NCI-H2107 (cell line): ENCODE measurements at regions not wholly inside any gene's neighbourhood (a gene's known extent, or its start where the extent isn't known, plus 50 kb on each side); places are given as distances from the start of the nearest gene placed in this dataset.
"Not testable (repeated sequence)": the region's sequence is repeated elsewhere in the genome, so short reads cannot be mapped to it uniquely, and the experiment has no call there.

Experiments
- DNase-seq: peaks from one replicate; lab custom pipeline; 2025; lab: John Stamatoyannopoulos, UW

DNA sequence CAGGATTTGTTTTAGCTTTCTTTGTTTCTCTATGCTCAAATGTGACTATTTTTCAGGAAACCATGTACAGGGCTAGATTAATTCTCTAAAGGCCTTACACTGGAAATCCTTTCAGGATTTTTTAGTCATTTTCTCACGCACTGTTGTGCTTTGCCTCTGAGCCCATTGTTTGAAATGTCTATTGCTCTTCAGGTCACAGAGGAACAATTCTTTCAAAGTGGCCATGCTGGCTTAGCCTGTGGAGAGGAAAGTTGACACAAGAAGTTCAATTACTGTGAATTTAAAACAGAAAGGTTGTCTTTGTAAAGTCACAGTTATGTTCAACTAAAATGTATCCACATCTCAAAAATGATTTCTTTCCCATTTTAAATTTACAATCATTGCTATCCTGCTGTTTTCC is 1071.7 kb upstream of the POT1 start:
- no peak for DNase-seq

- no peak for DNase-seq
These were observed 1055.2 kb upstream of the POT1 start for GRCh38 chr7:125984795-125985194.

- no peak for DNase-seq
These were observed 1042.0 kb upstream of the POT1 start for GRCh38 chr7:125971656-125972055.

GRCh38 chr7:125966278-125967048 is 1036.8 kb upstream of the POT1 start:
- no peak for DNase-seq

DNA sequence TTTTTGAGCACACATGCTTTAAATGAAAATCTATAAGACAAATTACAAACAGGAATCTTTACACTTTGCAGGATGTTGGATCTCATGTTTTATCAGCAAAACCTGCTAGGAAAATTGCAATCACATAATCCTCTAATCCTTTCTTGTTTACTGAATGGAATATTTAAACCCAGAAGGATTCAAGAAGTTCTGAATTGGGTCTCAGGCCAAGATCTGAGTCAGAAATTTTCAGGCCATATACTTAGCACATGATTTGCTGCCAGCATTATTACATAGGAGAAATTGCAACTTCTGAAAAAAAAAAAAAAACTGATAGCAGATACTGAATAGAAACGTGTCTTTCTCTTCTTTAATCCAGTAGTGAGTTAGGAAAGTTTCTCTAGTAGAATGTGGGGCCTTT is 1005.3 kb upstream of the POT1 start:
- DNase-seq: no peak

DNA sequence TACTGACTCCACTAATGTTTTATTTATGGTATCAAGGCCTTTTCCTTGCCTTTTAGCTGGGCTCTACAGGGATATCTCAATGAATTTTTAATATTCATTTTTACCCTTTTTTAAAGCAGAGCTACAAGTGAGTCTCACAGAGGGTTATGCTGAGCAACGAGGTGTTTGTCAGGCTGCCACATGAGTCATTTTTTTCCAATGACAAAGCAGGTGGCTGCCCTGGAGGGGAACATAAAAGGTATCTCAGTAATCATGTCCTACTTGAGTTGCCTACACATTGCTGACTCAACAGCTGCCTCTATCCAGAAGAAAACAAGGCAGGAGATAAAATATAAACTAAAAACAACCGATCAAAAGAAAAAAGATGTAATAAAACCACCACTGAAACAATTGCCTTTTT is 1004.9 kb upstream of the POT1 start:
- DNase-seq: peak; percentile 36

DNA sequence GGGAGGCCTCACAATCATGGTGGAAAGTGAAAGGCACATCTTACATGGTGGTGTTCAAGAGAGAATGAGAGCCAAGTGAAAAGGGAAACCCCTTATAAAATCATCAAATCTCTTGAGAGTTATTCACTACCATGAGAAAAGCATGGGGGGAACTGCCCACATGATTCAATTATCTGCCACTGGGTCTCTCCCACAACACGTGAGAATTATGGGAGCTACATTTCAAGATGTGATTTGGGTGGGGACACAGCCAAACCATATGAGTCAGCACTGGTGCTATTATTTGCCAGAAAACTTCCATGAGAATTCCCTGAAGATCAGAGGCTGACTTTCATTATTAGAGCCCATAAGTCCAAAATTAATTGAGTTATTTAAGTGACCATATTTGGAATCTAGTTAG is 1001.2 kb upstream of the POT1 start:
- no peak for DNase-seq

GRCh38 chr7:125927556-125927955 is 997.9 kb upstream of the POT1 start:
- DNase-seq: peak; percentile 41

- DNase-seq: no peak
These were observed 997.0 kb upstream of the POT1 start for GRCh38 chr7:125926621-125927020.

DNA sequence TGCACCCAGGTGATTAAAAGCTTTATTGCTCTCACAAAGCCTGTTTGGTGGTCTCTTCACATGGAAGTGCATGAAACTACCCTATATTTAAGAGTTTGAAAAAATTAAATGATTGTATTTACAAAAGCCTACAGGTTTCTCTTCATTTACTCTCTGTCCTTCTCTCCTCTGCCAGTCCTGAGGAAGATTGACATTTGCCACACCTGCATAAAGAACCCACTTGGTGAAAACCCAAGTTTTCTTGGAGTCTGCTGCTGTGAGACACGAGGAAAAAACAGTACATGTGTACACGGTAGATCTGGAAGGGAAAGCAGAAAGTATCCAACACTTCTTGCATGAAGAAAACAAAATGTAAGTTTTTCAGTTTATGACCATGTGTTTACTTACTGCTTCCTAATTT is 994.4 kb upstream of the POT1 start:
- no peak for DNase-seq

- DNase-seq: not testable (repeated sequence)
These were observed 985.8 kb upstream of the POT1 start for GRCh38 chr7:125915381-125915948.

GRCh38 chr7:125908711-125909110 is 979.1 kb upstream of the POT1 start:
- no peak for DNase-seq

- DNase-seq: no peak
These were observed 970.0 kb upstream of the POT1 start for GRCh38 chr7:125899577-125899976.

DNA sequence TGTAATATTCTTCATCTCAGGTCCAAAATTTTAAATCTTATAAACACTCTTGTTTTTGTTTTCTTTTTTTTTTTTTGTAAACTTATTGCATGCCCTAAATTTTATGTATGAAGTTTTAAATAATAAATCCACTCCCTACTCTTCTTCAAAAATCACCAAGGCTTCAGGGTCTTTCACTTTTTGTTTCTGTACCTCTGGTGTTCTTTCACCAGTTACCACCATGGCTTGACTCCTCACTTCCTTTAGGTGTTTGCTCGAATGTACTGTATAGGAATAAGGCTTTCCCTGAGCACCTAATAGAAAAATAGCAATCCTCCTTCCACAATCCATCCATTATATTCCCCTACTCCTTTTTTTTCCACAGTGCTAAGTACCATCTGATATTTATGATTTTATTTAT is 962.8 kb upstream of the POT1 start:
- DNase-seq: no peak

- no peak for DNase-seq
These were observed 949.4 kb upstream of the POT1 start for GRCh38 chr7:125878988-125879387.

- no peak for DNase-seq
These were observed 948.8 kb upstream of the POT1 start for GRCh38 chr7:125878235-125878956.

- DNase-seq: no peak
These were observed 947.6 kb upstream of the POT1 start for GRCh38 chr7:125877246-125877645.

- DNase-seq: no peak
These were observed 946.8 kb upstream of the POT1 start for GRCh38 chr7:125876431-125876830.

GRCh38 chr7:125871431-125871830 is 941.8 kb upstream of the POT1 start:
- no peak for DNase-seq

DNA sequence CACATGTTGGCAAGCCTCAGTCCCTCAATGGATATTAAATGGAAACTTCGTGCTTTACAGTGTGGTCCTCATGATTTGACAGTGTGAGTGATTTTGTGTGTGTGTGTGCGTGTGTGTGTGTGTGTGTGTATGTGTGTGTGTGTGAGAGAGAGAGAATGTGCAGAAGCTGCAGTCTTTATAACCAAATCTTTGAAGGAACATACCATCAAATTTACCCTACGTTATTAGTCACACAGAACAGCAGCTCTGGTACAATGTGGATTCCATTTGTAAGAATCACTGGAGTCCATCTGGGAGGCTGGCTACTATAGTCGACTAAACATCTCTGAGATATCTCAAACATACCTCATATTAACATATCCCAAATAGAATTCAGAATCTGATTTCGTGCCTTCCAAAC is 928.0 kb upstream of the POT1 start:
- DNase-seq: no peak

- DNase-seq: no peak
These were observed 918.5 kb upstream of the POT1 start for GRCh38 chr7:125848157-125848556.

DNA sequence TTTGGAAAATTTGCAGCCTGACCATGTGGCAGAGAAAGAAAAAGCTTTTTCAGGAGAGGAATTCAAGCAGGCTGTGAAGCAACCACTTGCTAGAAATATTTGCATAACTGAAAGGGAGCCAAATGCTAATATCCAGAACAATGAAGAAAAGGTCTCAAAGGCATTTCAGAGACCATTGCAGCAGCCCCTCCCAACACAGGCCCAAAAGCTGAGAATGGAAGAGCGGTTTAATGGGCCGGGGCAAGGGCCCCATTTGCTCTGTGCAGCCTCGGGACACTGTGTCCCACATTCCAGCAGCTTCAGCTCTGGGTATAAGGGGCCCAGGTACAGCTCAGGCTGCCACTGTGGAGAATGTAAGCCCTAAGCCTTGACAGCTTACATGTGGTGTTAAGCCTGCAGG is 918.1 kb upstream of the POT1 start:
- no peak for DNase-seq

DNA sequence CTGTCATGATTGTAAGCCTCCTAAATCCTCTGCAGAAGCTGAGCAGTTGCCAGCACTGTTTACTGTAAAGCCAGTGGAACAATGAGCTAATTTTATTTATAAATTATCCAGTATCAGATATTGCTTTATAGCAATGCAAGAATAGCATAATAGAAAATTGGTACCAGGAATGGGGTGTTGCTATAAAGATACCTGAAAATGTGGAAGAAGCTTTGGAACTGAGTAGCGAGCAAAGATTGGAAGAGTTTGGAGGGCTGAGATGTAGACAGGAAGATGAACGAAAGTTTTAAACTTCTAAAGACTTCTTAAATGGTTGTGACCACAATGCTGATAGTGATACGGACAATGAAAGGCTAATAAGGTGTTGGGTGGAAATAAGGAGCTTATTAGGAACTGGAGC is 917.4 kb upstream of the POT1 start:
- DNase-seq: no peak
